Activated CD8-positive, alpha-beta T cell treated with anti-CD3 and anti-CD28 coated beads for 36 hours (primary cell): ENCODE measurements at regions not wholly inside any gene's neighbourhood (a gene's known extent, or its start where the extent isn't known, plus 50 kb on each side); places are given as distances from the start of the nearest gene placed in this dataset.

Experiments used
- ATAC-seq: fragments of 200-7000 bp; cut with Tn5 transposase; one replicate; pipeline ENCODE4 v1.10.0; 2021; ENCODE audit warnings: mild to moderate bottlenecking, moderate library complexity
- CTCF ChIA-PET: fragments of 350-600 bp; sonication (Branson Sonifier 250); formaldehyde crosslinking; loops from one replicate; lab custom pipeline; 2021; ENCODE audit warnings: antibody characterized with exemption; lab: Charles Lee
- POLR2A ChIA-PET: fragments of 350-600 bp; sonication (Branson Sonifier 250); formaldehyde crosslinking; loops from one replicate; lab custom pipeline; 2021; ENCODE audit warnings: antibody characterized with exemption; lab: Charles Lee
- DNase-seq: peaks from one replicate; pipeline ENCODE4 v3.0.0-alpha.2; 2020
- H3K27ac Mint-ChIP-seq: one replicate; pipeline ENCODE4 v1.8.0; 2021; ENCODE audit warnings: mild to moderate bottlenecking, mixed read lengths
- H3K27me3 Mint-ChIP-seq: one replicate; pipeline ENCODE4 v1.8.0; 2021; ENCODE audit warnings: mixed read lengths
- H3K36me3 Mint-ChIP-seq: one replicate; pipeline ENCODE4 v1.8.0; 2021; ENCODE audit warnings: low read depth, mixed read lengths
- H3K4me1 Mint-ChIP-seq: one replicate; pipeline ENCODE4 v1.8.0; 2021; ENCODE audit warnings: low read depth, mixed read lengths
- H3K4me3 Mint-ChIP-seq: one replicate; pipeline ENCODE4 v1.8.0; 2021; ENCODE audit warnings: mild to moderate bottlenecking, moderate library complexity, mixed read lengths
- H3K9me3 Mint-ChIP-seq: one replicate; pipeline ENCODE4 v1.8.0; 2021; ENCODE audit warnings: mixed read lengths
- CTCF ChIP-seq: fragments of 200-600 bp; IDR thresholded peaks from one replicate; pipeline ENCODE4 v1.8.0; 2022; ENCODE audit warnings: antibody characterized with exemption, mild to moderate bottlenecking
- intact Hi-C: fragments of 100-400 bp; cut with micrococcal nuclease; formaldehyde crosslinking; loops from one replicate; pipeline ENCODE4 v1.10.0; 2022

DNA sequence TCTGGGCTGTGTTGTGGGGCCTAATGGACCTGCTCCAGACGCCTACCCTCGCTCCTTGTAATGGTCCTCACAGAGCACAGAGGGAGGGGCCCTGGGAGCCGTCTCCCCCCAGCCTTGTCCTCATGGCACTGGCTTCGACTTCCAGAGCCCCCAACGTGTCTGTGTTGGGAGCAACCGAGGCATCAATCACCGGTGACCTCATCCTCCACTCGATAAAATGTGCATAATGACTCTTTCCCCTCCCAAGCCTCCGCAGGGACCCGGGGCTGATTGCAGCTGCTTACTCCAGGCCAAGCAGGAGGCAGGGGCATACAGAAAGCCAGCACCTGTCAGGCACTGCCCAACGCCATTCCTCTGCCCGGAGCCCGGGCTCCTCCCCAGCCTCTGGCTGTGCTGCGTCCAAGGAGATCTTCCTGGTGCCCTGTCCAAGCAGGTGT, 271.7 kb downstream of the NDUFA10 start:
- intact Hi-C loops: no loop called here
- Mint-ChIP-seq H3K27ac (no peak overlapping the region), H3K27me3 (no peaks in the 10 kb centered on the region), H3K4me1 (peaks cover 19% of the 10 kb centered on the region), H3K36me3 (no peaks in the 10 kb centered on the region), H3K4me3 (no peak overlapping the region), H3K9me3 (no peaks in the 10 kb centered on the region)
- CTCF ChIA-PET: no interaction called here
- POLR2A ChIA-PET: no interaction called here
- DNase-seq (no peak), ATAC-seq (no peak)
- no peak for TF ChIP-seq CTCF

- no peak for DNase-seq
- no peak for TF ChIP-seq CTCF
- H3K9me3 Mint-ChIP-seq: no peaks in the 10 kb centered on the region
- H3K27me3 Mint-ChIP-seq: no peaks in the 10 kb centered on the region
- peaks cover 20% of the 10 kb centered on the region for H3K4me1 Mint-ChIP-seq
- ATAC-seq: no peak
- intact Hi-C loops: no loop called here
- ChIA-PET POLR2A (no interaction called here), CTCF (no interaction called here)
- H3K36me3 Mint-ChIP-seq: no peaks in the 10 kb centered on the region
- H3K27ac Mint-ChIP-seq: no peak overlapping the region
- no peak overlapping the region for H3K4me3 Mint-ChIP-seq
Measured at GRCh38 chr2:239752951-239753350, 272.2 kb downstream of the NDUFA10 start.

- CTCF ChIA-PET: no interaction called here
- no peaks in the 10 kb centered on the region for H3K9me3 Mint-ChIP-seq
- H3K4me3 Mint-ChIP-seq: no peak overlapping the region
Measured at GRCh38 chr2:239751679-239752355, 273.3 kb downstream of the NDUFA10 start.

GRCh38 chr2:239750929-239751678, 274.0 kb downstream of the NDUFA10 start:
- Mint-ChIP-seq H3K36me3 (no peaks in the 10 kb centered on the region), H3K4me1 (peaks cover 16% of the 10 kb centered on the region), H3K27me3 (no peaks in the 10 kb centered on the region), H3K4me3 (no peak overlapping the region), H3K27ac (no peak overlapping the region), H3K9me3 (no peaks in the 10 kb centered on the region)
- ATAC-seq: no peak
- DNase-seq: no peak
- intact Hi-C loops: no loop called here
- POLR2A ChIA-PET: no interaction called here
- TF ChIP-seq CTCF: no peak
- CTCF ChIA-PET: no interaction called here

More at GRCh38 chr2:239751679-239752355, 273.3 kb downstream of the NDUFA10 start:
- ATAC-seq (peak; percentile 90), DNase-seq (peak; percentile 77)
- intact Hi-C loops: no loop called here
- Mint-ChIP-seq H3K27ac (no peak overlapping the region), H3K36me3 (no peaks in the 10 kb centered on the region), H3K27me3 (no peaks in the 10 kb centered on the region), H3K4me1 (peaks cover 18% of the 10 kb centered on the region)
- no peak for TF ChIP-seq CTCF
- POLR2A ChIA-PET: no interaction called here
